GM21367 (cell line): ENCODE measurements at regions not wholly inside any gene's neighbourhood (a gene's known extent, or its start where the extent isn't known, plus 50 kb on each side); places are given as distances from the start of the nearest gene placed in this dataset.

Experiments
- ATAC-seq: cut with Tn5 transposase; IDR thresholded peaks from one replicate; pipeline ENCODE4 v1.9.1; 2021; ENCODE audit not compliant: unreplicated experiment

DNA sequence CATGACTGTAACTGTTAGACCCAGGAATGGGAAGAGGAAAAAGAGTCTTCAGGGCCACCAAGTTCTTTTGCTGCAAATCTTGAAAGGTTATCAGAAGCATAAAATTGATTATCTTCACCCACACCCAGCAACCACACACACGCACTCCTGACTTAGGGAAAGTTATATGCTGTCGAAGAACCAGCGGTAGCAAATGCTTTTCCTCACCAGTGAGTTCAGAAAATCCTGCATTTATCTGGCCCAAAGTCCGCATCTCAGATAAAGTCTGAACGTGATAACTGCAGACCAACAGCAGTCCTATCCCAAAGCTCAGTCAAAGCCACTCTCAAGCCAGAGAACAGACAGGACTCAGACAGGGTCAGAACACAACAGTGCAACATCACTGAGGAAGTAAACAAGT, 115.6 kb downstream of the IRS2 start:
- no peak for ATAC-seq

DNA sequence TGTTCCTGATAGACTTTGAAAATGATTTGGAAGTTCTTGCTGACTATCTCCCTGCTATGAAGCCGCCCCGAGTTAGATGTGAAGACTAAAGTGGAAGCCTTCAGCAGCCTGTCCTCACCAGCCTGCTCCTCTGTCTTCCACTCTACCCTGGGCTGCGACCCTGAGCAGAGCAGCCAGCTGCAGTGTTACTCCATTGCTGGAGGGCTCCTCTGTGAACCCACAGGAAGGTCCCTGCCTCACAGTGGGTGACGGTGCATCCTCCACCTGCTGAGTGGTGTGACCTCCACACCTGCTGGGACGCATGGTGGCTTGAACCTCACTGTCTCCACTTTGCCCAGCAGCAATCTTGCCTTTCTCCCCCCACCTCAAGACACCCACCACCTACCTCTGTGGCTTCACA, 116.4 kb downstream of the IRS2 start:
- ATAC-seq, result no peak

DNA sequence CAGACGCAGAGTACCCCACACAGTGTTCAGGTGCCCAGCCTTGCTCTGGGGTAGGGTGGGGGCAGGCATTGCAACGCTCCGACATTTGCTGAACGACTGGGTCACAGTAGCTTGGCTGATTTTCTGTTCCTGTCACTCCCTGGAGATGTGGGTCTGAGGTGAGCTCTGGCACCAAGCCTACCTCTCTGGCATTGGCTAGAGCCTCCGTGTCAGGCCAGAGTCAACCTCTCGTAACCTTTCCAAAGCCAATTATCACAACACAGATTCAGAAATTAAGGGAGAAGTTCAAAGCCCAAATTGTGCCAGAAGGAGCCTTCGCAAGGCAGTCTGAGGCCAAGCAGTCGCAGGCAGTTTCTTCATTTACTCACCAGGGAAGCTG, 117.2 kb downstream of the IRS2 start:
- ATAC-seq, result no peak

DNA sequence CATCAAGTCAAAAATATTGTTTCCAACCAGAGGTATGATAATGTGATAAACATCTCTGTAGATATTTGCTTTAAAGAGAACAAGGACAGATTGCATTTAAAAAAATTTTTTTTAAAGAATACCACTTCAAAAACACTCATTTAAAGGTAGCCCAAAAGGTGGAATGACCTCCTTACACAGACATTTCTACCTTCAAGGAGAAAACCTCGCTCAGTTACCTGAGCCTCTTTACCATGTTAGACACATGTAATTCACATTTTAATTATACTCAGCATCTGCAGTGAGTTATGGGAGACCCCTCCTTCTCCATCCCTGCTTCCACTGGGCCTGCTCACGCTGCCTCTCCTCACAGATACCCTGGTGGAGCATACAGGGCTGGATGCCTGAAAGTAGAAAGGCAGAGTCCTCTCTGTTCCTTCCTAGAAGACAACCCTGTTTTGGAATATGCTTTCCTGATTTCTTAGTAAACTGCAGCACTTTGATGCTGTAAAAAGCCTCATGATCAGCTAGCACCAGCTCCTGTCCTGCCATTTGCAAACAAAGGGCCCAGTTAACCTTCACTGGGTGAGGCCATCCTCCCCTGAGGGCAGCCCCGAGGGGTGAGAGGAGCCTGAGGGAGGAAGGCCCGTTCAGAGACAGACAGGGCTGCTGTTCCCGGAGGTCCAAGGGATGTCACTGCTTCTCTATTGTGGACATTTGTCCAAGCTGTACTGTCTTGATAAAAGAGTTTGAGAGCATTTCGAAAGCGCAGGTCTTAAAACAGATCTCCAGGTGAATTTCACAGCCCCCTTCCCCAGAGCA, 117.8 kb downstream of the IRS2 start:
- ATAC-seq, result no peak

DNA sequence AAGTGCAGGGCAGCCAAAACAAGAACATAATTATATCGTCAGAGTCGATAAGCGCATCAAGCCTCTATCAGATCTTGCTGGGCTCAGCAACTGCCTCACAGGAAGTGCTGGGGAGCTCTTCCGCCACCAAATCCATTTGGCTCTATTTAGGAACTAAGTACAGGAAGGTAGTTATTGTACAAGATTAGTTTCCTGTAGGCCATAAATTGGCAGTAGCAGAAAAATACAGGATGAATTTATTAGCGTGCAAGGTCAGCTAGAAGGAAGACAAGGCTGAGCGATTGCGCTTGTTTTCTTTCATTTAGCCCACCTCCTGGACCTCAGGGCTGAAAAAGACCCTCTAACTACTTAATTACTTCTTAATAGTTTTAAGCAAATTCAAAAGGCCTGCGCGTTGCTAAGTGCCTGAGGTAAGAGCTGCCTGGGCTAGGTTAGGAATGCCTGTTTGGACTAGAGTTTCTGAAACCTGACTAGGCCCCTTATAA, 118.5 kb downstream of the IRS2 start:
- no peak for ATAC-seq

DNA sequence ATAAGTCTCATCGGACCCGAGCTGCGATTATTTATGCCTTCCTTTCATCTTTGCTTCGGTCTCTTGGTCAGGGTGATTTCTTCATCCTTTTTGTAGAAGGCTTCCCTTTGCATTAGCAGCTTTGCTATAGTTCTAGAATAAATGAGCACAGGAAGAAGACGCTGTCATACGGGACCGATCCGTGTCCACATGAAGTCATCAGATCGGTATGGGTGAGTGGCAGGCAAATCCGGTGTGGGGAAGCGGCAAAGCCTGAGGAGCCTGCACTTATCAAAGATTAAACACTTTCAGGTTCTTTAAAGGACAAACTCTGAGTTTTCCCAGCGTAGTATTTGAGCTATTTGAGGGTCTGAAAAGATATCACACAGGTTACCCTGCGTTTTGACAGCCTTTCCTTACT, 119.3 kb downstream of the IRS2 start:
- no peak for ATAC-seq

DNA sequence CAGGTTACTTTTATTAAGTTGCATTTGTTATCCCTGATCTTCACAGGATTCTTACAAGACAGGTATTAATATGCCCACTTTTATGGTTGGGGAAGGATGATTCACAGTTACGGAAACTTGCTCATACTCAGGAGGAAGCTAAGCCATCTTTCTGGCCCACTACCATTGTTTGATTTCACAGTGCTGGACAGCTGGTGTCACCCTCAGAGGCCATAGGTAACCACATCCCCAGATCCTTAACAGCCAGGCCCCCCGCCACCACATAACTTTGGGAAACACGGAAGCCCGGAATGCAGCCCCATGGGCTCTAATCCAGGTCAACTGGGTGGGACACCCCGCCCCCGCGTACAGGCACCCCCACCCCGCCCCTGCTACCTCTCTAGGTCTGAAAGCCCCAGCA, 119.7 kb downstream of the IRS2 start:
- ATAC-seq, result no peak

DNA sequence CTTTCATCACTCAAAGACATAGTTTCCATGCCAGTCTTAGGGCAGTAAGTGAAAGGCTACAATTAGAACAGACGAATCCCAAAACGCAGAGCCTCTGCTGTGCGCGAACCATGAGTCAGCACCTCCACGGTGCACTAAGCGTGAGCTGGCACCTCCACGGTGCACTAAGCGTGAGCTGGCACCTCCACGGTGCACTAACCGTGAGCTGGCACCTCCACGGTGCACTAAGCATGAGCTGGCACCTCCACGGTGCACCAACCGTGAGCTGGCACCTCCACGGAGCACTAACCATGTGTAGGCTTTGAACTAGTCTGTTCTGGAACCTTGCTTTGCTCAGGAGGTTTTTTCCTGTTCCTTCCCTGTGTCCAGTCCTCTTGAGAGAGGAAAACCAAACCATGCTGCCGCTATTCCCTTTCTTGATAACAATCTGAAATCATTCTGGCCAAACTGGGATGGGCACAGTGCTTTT, 120.6 kb downstream of the IRS2 start:
- ATAC-seq, result no peak

DNA sequence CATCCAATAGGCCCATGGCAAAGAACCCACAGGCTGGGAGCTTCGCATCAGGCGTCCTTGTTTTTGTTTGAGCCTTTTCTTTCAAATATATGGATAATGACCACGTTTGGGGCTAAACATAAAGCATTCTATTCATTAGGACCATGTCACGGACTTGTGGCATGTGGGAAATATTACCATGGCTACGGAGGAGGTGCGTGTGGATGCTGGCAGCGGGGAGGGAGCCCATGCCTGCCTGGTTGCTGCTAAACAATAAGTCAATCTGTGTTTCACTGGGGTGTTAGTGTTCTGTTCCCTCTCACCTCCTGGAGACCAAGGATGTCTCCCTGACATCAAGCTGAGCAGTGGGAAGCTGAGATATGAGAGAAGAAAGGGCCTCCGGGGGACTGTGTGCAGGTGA, 121.1 kb downstream of the IRS2 start:
- no peak for ATAC-seq

DNA sequence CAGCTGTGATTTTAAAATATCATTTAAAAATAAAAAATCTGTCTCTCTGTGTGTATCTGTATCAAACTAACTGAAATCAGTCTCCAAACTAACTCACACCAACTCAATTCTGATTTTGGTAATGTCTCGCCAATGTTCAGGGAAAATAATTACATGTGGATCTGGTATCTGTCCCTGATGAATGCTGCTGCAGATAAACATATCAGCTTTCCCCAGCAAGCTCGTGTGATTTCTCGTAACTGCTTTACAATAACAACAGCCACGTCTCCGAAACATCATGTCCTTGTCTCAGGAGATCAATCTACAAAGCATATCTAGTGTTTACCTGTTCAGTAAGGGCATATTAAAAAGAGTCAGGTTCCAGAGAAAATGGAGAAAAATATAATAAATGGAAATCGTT, 129.0 kb downstream of the IRS2 start:
- no peak for ATAC-seq

DNA sequence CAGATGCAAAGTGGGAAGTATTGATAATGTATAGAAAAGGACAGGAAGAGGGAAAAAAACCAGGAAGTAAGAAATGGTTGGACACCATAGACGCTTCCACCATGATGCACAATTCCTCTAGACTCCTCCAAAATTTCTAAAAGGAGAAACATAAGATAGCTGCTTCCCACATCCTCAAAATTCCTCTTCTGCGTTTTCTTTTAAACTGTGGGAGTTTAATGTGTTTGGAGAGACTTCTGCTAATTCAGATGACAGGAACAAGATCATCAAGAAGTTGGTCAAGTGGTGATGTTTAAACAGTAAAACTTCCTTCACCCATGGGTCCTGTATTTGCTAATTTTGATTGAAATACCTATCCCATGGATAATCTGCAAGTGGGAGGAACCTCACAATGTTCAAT, 130.2 kb downstream of the IRS2 start:
- no peak for ATAC-seq

DNA sequence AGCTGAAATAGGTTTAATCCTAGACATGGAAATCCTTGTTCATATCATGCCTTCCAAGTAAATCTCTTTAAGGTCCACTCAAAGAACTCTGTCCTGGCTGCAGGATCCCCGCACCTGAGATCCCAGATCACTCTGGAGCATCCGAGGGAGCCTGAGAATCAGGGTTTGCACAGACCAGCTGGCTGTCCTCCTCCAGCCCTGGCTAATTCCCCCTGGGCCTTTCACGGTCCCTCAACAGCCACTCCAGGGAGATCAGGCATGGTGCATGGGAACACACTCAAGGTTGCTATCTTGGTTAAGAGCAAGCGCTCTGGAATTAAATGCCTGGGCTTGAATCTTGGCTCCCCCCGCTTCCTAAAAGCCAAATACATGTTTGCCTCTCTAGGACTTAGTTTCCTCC, 130.8 kb downstream of the IRS2 start:
- ATAC-seq, result no peak

DNA sequence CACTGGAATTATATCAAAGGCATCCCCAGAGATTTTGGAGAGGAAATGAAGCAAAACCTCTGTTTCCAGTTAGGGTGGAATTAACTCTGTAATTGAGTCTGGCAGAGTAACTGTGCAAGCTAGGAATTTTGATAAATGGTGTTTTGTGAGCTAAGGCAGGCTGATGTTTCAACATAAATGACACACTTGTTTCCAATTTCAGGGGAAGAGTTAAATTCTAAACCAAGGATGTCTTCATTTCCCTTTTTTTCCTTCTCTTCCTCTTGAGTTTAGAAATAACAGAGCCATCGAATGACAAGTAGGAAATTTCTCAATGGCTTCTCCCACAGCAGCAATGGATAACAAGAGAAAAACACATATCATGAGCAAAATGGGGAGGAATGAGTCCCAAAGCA, 131.2 kb downstream of the IRS2 start:
- ATAC-seq, result no peak

DNA sequence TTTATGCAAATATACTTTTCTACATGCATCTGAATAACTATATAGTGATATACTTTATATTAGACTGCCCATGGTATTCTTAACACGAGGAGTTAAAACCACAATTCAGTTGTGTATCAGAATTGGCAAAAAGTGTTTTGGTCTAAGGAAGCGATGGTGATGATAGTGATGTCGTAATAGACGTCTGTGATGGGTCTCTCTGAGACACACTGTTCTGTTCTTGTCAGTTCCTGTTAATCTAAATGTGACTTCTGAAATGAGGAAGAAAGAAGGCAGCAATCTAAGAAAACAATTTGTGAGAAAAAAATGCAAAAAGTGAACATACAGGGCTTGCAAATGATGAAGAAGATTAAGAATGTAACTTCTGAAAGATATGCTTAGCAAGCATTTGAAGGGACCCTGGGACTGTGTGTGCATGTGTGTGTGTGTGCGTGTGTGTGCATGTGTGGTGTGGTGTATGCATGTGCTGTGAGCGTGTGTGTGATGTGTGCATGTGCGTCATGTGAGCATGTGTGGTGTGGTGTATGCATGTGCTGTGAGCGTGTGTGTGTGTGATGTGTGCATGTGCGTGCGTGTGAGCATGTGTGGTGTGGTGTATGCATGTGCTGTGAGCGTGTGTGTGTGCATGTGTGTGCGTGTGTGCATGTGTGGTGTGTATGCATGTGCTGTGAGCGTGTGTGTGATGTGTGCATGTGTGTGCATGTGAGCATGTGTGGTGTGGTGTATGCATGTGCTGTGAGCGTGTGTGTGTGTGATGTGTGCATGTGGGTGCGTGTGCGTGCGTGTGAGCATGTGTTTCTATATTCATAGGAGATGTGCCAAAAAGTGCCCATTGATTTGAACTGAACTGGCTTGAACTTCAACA, 131.8 kb downstream of the IRS2 start:
- no peak for ATAC-seq

DNA sequence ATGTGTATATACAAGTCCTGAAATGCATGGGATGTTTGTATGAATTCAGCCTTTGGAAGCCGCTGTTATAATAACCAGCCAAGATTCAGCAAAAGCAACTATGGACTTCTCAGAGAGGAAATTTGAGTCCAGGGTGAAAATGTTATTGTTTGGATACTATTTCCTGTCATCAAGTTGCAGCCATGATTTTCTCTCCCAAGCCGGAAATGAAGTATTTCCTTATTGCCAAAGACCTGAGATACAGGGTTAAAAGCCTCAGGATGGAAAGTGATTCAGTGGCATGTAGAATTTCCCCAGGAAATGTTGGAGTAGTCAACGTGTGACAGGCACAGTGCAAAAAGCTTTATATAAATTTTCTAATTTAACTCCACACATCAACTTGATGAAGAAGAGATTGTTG, 133.9 kb downstream of the IRS2 start:
- ATAC-seq, result no peak

DNA sequence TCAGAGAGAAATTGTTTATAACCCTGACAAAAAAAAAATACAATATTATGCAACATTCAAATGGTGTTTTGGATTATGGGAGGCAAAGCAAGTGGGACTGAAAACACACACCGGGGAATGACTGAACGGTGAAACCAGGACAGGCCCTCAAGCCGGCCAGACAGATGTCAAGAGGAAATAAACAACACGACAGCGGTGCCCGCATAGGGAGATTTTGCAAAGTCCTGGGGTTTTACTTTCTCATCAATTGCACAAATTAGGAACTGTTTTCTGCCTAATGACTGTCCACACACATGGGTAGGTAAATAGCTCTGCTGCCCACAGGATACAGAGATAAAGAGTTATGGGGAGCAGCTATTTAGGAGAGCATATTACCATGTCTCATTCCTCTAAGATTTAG, 134.5 kb downstream of the IRS2 start:
- ATAC-seq, result no peak

DNA sequence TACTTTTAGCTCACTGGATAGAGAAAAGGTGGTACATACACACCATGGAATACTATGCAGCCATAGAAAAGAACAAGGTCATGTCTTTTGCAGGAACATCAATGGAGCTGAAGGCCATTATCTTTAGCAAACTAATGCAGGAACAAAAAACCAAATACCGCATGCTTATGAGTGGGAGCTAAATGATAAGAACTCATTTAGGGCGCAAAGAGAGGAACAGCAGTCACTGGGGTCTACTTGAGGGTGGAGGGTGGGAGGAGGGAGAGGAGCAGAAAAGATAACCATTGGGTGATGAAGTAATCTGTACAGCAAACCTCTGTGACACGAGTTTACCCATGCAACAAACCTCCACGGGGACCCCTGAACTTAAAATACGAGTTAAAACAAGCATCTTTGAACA, 135.1 kb downstream of the IRS2 start:
- ATAC-seq, result no peak

DNA sequence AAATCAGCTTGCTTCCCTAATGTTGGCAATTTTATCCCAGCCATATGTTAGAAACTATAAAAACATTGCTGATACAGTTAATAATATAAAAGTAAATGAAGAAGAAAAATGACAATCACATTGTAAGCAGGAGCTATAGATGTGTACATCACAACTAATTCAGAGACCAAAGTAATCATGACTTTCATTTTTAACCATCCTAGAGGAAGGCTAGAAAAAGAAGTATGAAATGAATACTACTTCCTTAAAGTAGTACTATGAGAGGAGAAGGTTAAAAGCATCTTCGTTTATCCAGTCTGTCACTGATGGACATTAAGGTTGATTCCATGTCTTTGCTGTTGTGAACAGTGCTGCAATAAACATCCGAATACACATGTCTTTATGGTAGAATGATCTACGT, 135.5 kb downstream of the IRS2 start:
- no peak for ATAC-seq

DNA sequence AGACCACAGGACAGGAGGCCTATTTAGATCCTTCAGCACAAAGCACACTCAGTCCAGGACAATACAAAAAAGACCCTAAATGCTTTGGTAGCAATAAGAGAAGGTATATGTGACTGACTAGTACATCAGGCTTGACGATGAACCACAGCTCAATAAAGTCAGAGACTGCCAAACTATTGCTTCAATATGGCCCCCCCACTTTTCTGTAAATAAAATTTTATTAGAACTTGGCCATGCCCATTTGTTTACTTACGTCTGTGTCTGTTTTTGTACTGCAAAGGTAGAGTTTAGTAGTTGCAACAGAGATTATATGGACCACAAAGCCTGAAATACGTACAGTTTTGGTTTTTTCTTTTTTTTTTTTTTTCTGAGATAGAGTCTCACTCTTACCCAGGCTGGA, 136.7 kb downstream of the IRS2 start:
- no peak for ATAC-seq

DNA sequence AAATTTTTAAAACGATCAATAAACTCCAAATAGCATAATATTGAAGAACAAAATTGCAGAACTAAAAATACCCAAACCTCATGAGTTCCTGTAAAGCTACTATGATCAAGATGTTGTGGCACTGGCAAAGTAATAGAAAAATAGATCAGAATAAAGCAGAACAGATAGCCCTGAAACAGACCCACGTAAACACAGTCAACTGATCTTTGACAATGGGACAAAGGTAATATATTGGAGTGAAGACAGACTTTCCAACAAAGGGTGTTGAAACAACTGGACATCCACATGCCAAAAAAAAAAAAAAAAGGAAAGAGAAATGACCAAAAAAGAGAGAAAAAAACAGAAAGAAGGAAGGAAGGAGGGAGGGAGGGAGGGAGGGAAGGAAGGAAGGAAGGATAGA, 138.7 kb downstream of the IRS2 start:
- ATAC-seq, result no peak

DNA sequence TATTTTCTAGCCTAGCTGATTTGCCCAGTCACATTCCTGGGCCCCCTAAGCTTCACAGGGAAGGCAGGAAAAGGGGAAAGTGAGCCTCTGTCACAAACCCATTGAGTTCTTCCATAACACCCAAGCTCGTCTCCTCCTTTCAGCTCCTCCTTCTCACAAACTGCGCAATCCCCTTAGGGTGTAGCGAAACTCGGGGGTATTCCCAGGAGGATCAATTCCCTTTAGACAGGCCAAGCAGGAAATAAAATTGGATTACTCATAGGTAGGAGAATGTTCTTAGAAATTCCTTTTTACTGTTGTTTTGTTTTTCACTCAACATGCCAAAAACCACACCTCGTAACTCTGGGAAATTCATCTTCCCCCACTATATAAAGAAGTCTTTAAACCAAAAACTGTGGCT, 139.3 kb downstream of the IRS2 start:
- no peak for ATAC-seq

DNA sequence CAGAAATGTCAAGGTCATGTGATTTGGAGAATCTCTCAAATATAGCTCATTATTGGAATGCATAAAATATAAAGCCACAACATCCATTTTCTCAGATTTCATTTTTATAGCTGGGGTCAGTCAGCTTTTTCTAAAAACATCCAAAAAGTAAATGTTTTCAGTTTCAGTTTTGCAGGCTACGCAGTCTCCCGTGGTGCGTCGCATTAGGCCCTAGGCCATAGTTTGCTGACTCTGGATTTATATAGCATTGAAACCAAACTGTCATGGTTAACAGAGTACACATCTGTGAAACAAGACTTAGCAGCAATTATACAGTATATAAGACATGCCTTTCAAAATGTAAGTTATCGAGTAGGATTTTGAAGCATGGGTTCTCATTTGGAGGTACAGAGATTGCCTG, 140.0 kb downstream of the IRS2 start:
- ATAC-seq, result peak; percentile 75
